COLO829 (cell line): ENCODE measurements at regions not wholly inside any gene's neighbourhood (a gene's known extent, or its start where the extent isn't known, plus 50 kb on each side); places are given as distances from the start of the nearest gene placed in this dataset.
"Not testable (repeated sequence)": the region's sequence is repeated elsewhere in the genome, so short reads cannot be mapped to it uniquely, and the experiment has no call there.

Experiments used
- DNase-seq: peaks from one replicate; pipeline ENCODE4 v3.0.0; 2012; ENCODE audit warnings: low spot score

DNA sequence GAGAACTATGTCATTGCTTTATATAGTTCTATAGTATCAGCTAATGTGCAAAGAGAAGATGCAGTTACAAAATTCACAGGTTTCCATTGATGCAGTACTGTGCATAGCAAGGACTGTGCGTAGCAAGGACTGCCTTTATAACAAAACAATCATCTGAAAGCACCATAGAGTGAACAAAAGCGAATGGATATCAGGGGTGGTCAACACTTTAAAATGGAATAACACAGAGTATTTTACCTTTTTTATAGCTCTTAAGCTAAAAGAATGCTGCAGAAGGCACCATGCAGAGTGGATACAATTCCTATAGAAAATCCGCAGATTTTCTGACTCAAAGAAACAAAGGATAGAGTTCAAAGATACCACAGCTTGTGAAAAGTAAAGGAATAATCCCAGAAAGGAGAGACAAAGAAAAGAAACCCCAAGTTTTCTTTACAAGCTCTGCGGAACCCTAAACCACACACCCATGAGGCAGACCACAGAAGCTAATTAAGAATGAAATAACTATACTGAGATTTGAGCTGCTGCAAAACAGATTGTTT lies 229.9 kb upstream of the DTNA start:
- no peak for DNase-seq

DNA sequence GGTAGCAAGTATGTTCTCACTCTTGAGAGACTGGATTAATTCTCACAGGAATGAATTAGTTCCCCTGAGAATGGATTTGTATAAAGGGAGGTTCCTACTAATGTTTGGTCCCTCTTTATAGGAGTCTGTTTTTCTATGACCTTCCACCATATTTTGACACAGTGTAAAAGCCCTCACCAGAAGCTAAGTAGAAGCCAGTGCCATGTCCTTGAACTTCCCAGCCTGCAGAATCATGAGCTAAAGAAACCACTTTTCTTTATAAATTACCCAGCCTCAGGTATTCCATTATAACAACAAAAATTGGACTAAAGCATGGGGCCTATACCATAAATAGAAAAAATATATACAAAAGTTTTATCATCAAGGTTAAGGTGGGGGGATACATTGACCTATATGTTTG lies 227.9 kb upstream of the DTNA start:
- no peak for DNase-seq

DNA sequence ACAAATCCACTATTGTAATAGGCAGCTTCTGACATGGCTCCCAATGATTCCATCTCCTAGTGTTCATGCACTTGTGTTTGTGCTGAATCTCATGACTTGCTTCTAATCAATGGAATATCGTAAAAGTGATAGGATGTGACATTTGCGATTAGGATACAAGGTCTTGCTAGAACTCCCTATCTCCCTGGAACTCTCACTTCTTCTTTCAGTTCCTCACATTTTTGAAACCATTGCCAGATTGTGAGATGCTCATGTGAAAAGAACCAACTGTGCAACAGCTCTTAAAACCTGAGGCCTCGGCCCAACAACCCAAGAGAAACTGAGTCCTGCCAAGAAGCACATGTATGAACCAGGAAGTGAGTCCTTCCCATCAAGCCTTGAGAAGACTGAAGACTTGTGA lies 226.9 kb upstream of the DTNA start:
- DNase-seq = no peak

DNA sequence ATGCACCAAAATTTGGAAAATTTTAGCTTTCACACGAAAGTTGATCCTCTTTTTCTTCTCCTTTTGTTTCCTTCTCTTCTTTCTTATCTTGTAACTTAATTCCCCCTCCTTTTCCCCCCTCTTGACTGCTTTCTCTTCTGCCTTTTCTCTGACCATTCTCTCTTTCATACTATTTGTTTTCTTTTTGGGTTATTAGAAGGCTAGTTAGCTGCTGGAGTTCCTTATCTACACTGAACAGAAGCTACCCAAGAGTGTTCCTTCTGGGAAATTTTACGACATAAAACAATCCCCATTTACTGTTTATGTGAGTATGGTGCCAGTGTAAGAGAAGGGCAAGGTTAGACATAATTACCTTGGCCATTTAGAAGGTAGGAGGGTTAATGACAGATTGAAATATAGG lies 218.4 kb upstream of the DTNA start:
- DNase-seq = no peak

DNA sequence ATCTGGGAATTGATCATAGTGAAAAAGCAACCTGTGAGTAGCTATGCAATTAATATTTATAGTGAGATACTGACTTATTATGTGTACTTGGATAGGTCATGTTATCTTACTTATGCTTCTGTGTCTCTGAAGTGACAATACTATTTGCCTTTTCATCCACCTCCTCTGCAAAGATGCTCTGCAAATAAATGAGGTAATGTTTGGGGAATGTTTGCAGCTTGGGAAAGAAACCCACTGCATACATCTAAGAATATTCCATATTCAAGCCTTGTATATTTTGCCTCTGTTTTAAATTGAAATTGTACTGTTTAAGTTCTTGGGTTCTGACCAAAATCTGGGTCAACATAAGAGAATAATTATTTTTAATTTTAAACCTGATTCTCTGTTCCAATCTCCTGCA lies 217.4 kb upstream of the DTNA start:
- DNase-seq = no peak

DNA sequence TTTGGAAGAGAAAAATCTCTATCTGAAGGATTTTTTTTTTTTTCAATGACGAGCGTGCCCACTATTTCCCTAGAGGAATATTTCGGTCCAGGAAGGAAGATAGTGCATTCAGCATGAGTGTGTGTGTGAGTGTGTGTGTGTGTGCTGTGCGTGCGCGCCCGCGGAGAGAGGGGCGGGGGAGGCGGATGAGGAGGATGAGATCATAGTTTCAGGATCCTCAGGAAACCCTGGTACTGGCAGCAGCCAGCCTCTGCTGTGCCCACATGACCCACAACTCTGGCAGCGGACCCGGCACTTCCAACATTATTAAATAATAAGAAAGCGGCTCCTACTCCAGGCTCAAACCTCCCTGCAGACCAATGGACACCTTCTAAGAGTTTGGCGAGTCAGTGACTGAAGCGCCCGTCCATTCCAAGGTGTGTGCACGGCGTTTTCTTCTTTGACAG lies 217.0 kb upstream of the DTNA start:
- DNase-seq = no peak

DNA sequence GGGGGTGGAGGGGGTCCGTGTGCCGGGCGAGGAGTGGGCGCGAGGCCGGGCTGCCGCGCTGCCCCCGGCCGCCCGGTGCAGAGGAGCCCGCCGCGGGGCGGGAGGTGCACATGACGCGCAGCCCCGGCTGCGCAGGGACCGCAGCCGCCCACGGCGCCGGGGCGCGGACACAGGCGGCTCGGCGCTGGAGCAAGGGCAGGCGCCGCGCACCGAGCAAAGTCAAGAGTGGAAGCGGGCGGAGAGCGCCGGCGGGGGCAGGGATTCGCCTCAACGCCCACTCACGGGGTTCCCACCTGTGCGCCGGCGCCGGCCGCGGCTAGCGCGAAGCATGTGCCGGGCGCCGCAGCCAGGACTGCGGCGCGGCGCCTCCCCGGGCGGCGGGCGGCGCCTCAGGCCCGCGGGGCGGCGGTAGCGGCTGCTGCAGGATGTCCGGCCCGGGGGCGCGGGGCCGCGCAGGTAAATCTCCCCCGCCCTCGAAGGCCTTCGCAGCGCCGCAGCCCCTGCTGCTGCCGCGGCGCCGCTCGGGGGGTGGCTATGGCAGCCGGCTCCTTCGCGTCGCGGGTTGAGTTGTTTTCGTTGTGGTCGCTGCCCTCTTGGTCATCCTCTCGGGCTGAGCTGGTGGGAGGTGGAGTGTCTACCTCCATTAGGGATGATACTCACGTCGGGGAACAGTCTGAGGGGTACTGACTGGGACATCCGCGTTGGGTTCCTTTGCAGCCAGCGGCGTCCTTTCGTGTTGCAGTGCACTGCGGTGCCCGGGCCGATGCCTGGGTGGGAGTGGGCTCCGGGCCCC lies 216.3 kb upstream of the DTNA start:
- no peak for DNase-seq

DNA sequence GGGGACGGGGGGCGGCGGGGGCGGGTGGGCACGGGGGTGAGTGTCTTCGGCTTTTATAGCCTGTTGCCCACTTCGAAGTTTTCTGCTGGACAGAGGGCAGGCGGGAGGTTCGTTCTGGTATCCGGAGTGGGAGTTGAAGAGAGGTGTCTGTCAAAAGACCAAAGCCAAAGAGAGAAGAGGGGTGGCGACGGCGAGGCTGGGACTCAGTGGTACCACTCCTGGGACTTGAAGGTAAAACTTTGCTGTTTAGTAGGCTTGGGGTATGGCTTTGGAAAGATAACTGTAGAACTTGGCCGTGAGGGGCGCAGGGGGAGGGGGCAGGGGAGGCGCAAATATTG lies 215.8 kb upstream of the DTNA start:
- no peak for DNase-seq

DNA sequence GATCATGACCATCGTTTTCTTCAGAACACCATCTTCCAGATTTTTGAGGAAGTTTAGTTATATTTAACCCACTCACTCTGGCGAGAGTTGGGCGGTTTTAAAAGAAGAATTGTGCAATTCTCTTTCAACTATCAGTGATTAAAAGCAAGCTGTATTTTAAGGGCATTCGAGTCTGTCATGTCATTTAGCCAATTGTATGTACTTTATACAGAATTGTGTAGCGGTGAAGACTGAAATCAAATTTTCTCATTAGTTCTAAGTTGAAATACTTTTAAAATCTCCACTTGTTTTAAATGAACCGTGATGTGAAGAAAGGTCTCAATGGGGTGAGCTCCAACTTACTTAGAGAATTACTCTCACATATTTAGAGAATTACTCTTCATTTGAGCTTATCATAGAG lies 214.6 kb upstream of the DTNA start:
- DNase-seq = no peak

DNA sequence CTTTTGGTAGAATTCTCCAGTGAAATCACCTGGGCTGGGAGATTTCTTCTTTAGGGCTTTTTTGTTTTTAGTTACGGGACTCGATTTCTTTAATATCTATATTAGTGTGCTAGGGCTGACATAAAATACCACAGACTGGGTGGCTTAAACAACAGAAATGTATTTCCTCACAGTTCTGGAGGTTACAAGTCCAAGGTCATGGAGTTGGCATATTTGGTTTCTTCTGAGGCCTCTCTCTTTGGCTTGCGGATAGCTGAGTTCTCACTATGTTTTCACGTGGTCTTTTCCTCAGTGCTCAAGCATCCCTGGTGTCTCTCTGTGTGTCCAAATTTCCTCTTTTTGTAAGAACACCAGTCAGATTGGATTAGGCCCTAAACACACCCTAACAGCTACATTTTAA lies 208.5 kb upstream of the DTNA start:
- no peak for DNase-seq

DNA sequence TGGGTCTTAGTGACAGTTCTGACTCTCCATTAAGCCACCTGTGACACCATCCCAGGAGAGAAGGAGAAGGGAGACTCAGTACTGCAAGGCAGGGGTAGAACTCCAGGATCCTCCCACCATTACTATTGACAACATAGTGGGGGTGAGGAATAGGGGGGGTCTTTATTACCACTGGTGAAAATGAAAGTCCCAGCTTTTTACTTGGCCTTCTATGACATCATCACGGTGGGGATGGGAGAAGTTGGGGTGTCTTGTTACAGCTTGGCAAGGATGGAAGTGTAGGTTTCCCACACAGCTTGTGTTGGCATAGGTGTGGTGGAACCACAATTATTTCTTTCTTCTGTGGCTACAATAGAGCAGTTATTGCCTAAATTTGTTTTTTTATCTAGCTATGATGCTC lies 203.9 kb upstream of the DTNA start:
- DNase-seq = no peak

DNA sequence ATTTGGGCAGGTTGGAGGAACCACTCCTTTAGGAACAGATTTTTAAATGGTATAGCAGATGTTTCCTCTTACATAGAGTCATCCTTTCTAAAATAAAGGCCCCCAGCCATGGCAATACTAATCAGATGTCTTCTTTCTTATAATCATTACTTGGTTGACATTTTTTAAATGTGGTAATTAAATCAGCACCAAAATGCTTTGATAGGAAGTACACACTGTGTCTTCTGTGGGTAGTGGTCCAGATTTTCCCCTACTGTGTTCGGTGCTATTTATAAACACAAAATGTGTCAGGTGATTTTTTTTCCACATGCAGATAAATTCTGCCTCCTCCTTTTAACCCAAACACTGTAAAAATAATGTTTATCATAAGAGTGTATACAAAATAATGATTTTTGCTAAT lies 200.9 kb upstream of the DTNA start:
- DNase-seq = no peak

DNA sequence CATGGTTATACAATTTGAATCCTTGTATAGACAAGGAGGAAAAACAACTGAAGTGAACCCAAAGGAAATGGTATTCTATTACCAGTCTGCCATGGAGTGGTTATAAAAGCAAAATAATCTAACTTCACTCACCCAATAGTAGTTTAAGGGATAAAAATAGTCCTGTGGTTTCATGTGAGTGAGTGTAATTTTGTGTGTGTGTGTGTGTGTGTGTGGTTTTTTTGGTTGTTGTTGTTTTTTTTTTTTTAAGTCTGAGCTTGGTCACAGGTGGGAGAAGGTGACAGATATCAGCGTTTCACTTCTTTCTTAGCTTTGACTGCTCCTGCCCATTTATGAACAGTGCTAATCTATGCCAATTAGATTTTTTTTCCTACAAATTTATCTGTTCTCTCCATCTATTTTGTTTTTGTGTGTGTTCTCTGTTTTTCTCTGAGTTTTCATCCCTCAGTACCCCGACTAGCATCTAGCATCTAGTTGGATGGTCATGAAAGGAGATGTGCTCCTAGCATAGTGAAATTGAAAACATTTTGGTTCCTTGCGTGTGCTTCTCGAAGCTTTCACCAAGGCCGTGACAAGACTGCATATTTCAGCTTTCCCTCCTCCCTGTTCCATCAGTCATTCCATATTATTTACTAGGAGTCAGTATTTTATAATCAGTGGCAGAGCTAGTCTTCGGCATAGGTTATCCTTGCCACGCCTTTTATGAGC lies 200.1 kb upstream of the DTNA start:
- no peak for DNase-seq

DNA sequence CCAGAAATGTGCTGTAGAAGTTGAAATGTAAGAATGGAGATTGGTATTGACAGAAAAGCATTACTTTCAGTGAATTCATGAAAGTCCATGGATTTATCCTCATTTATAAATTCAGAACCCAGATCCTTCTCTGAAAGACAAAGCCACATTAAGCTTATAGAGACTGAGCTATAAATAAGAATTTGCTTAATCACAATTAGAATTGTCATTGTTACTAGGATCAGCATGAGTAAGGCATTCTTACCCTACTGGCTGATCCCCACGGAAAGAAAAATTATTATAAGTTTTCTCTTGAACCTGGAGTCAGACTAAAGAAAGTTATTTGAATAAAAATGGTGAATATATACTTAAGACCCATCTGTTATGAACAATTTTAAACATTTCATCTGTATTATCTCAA lies 199.2 kb upstream of the DTNA start:
- no peak for DNase-seq

DNA sequence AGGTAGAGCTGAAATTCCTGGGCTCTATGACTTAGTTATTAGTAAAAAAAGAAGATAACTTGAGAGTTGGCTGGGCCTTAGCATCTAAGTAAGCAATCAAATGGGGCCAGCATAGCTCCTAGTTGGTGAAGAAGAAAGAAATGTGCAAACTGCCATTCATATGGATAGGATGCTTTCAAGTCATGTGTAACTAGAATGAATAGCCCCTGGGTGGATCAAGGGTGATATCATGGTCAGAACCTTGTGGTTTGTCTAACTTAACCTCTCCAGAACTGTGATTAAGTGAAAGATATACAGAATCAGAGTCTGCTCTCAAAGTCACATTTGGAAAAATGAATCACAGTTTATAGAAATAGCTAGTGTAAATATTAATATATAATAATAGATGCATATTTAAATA lies 198.7 kb upstream of the DTNA start:
- no peak for DNase-seq

DNA sequence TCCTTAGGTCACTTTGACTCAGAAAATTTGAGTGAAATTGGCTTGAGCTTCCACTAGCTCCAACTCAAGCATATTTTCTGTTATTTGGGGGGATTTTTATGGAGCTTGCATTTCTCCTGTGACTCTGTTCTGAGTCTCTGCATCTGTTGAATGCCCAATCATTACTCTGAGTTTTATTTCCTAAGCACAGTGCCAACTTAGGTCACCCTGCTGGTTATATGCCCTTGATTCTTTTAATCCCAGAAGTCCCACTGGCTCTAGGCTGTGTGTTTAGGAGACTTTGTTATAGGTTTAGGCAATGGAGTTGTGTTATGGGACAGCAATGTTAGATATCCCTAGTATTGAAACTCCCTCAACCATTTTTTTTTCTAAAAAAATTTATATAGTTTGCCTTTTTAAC lies 198.2 kb upstream of the DTNA start:
- DNase-seq = no peak

DNA sequence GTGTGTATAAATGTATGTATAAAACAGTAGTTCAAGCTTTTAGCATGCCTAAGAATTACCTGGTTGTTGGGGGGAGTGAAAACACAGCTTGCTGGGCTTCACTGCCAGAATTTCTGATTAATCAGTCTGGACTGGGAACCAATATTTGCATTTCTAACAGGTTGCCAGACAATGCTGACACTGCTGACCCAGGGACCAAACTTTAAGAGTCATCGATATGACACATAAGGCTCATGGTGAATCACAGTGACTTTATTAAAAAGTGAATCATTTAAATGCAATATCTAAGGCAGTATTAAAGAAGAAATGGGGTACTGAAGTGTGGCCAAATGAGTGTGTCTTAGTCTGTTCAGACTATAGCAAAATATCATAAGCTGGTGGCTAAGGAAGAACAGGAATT lies 195.9 kb upstream of the DTNA start:
- DNase-seq = no peak

DNA sequence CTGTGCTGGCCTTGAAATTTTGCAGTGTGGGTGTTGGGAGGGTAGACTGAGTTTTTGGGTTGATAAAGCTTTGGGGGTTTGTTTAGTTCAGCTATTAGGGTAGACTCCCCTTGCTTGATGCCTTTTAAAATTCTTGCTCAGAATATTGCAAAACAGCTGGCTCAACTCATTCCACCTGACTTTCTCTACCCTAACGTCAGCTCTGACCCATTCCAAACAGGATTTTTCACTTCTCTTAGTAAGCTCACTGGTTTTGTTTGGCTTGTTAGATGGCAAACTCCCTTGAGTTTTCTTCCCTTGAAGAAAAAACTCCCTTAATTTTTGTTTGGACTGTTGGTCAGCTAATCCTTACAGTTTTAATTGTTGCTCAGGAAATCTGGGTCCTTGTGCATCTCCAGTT lies 195.1 kb upstream of the DTNA start:
- no peak for DNase-seq

DNA sequence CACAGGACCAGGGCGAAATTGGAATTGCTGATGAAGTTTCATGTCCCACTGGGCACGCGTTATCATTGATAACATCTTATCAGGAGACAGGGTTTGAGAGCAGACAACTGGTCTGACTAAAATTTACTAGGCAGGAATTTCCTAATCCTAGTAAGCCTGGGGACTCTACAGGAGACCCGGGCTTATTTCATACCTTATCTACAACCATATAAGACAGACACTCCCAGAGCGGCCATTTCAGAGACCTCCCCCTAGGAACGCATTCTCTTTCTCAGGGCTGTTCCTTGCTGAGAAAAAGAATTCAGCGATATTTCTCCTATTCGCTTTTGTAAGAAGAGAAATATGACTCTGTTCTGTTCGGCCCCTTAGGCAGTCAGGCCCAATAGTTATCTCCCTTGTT lies 193.7 kb upstream of the DTNA start:
- DNase-seq = not testable (repeated sequence)

DNA sequence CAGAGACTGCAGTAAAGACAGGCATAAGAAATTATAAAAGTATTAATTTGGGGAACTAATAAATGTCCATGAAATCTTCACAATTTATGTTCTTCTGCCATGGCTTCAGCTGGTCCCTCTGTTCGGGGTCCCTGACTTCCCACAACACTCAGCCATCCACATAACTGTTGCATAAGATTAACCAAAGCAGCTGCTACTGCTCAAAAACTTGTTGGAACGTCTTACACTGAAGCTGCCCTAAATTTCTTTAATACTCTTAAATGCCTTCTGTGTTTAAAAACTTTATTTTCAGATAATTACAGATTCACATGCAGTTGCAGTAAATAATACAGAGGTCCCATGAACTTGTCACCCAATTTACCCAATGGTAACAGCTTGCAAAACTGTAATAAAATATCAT lies 193.1 kb upstream of the DTNA start:
- not testable (repeated sequence) for DNase-seq

DNA sequence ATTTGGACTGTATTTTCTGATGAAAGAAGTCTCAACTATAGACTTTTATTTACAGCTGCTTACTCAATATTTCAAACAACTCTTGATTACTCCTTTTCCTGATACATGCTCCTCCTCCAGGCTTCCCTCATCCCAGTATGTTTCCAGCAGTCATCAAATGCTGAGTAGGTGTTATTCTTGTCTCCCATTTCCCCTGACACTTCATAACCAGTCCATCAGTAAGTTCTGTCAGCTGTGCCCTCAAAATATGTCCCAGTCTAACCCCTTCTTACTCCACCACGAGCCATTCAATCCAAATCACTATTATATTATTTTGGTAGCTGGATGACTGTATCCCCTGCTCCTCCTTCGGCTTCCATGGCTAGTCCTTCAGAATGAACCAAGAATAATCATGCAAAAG lies 189.1 kb upstream of the DTNA start:
- DNase-seq = no peak

DNA sequence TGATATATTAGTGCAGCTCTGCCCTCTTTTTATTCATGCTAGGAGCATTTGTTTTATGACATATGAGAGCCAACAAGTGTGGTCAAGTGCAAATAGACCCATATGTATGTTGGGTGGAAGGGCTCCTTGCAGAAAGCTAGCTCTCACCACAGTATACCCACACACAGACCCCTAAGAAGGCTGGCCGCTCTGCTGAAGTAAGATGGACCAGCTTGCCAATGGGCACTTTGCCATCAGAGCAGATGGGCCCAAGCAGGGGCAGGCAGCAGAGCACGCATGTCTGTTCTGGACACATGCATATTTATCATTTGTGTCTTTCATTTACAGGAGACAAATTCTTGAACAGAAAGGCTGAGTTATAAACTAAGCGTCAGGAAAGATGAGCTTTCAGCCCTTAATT lies 187.5 kb upstream of the DTNA start:
- DNase-seq = no peak

DNA sequence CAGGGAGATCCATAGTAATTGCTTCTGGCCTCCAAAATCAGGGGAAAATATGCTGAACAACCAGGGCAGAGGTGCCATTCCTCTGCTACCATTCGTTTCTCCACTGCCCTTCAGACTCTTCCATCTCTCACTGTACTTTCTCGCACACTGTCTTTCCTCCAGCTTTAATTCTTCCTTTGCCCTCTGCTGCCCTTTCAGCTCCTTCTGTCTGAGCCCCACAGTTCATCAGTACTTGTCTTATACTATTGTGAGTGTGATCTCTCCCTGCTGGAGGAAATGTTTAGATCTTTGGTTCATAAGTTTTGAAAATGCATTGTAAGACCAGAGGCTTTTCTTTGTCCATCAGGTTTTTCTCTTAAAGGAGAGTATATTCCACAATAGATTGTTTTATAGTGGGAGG lies 184.9 kb upstream of the DTNA start:
- no peak for DNase-seq

DNA sequence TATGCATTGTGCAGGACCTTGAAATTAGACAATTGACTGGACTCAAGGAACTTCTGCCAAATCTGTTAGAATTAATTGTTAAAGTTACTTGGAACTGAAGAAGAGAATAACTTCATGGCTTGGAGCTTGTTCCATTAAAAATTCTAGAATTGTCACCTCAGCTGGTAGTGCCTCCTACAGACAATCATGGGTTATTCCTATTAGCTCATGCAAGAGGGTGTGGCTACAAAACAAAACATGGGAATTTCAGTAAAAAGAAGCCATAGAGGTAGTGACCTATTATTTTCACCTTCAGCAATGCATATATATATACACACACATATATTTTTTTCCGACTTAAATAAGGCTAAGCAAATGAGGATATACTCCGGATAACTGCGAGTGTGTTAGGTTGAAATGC lies 181.9 kb upstream of the DTNA start:
- no peak for DNase-seq
